GM12872 (cell line): ENCODE measurements at regions not wholly inside any gene's neighbourhood (a gene's known extent, or its start where the extent isn't known, plus 50 kb on each side); places are given as distances from the start of the nearest gene placed in this dataset.

Experiments used
- TF ChIP-seq, protein P1 (sequence below): IDR thresholded peaks from 3 replicates; pipeline ENCODE4 v1.5.1; 2011; ENCODE audit warnings: low read depth, mild to moderate bottlenecking, low read length, moderate library complexity; ENCODE audit not compliant: insufficient read depth

DNA sequence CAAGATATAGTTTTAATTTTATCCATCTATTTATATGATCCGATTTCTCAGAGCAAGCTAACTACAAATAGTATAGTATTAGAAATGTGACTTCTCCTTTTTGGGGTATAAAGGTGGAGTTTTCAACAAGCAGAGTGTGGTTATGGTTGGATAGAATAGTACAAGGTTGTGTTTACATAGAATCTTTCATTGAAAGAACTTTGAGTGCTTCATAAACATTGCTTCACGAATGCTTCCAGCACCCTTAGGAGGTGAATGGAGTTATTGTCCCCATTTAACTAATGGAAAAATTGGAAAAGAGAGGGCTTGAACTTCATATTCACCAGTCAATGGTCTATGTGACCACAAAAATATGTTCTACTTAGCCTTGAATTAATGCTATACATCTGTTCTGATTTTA lies 134.1 kb upstream of the CITED2 start:
- TF ChIP-seq, protein P1, sequence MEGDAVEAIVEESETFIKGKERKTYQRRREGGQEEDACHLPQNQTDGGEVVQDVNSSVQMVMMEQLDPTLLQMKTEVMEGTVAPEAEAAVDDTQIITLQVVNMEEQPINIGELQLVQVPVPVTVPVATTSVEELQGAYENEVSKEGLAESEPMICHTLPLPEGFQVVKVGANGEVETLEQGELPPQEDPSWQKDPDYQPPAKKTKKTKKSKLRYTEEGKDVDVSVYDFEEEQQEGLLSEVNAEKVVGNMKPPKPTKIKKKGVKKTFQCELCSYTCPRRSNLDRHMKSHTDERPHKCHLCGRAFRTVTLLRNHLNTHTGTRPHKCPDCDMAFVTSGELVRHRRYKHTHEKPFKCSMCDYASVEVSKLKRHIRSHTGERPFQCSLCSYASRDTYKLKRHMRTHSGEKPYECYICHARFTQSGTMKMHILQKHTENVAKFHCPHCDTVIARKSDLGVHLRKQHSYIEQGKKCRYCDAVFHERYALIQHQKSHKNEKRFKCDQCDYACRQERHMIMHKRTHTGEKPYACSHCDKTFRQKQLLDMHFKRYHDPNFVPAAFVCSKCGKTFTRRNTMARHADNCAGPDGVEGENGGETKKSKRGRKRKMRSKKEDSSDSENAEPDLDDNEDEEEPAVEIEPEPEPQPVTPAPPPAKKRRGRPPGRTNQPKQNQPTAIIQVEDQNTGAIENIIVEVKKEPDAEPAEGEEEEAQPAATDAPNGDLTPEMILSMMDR = no peak

DNA sequence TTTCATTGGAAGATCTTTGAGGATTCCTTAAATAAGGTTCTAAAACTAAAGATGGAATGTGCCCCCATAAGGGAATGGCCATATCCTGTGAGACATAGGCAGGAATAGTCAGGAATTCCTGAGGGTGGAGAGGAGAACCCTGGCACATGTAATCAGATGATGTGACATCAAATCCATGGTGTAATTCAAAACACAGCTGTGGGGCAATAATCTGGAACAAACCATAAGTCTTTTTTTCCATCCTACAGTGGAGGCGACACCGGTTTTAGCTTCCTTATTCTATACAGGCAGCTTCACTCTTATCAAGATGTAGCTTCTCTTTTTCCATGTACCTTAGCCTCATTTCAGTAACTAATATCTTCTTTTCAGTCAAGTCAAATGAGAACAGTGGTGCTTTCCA lies 133.6 kb upstream of the CITED2 start:
- TF ChIP-seq, protein P1 = no peak

DNA sequence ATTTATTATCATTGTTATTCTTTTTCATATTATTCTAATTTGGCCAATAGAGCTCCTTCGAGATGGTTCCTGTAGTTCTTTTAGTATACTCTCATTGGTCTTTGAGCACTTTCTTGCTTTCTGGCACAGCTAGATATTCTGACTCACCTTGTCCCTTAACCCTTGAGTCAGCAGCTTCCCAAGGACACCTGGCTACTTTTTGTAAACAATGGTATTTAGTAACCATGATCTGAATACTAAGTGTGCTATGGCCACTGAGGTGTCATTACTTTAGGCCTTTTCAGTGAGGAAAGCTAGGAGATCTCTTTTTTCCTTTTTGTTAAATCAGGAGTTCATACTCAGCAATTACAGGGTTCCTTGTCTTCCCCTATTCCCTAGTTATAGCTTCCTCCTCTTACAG lies 126.5 kb upstream of the CITED2 start:
- TF ChIP-seq, protein P1 = no peak

DNA sequence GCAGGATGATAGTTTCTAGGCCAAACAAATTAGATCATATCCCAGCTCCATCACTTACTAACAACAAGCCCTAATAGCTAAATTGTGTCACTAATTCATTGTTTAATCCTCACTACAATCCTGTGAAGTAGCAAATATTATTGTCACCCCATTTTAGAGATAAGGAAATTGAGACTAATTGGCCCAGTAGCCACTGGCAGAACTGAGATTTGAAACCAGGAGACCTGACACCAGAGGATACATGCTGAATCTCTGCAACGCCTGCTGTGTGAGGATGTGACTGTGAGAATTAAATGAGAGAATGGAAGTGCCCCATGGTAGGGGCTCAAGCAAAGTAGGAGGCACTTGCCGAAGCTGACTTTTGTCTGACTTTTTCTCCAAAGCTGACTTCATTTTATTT lies 124.3 kb upstream of the CITED2 start:
- TF ChIP-seq, protein P1 = no peak

DNA sequence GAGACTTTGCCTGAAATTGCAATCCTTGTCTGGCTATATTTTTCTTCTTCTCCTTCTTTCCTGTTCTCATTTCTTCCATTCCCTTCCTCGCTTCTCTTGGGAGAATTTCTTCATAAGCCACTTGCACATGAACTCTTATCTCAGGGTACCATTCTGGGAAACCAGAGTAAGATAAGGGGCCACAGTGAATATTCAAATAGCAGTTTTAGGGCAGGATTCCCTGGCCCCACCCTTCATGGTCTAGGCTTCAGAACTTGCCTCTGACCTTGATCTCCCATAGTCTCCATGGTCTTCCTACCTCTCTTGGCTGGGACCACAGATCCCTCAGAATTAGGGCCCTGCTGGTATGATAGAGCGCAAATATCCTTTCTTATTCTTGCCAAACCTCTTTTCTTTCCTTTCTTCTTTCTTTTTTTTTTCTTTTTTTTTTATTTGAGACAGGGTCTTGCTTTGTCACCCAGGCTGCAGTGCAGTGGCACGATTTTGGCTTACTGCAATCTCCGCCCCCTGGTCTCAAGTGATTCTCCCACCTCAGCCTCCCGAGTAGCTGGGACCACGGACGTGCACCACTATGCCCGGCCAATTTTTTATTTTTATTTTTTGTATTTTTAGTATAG lies 123.0 kb upstream of the CITED2 start:
- TF ChIP-seq, protein P1 = no peak

DNA sequence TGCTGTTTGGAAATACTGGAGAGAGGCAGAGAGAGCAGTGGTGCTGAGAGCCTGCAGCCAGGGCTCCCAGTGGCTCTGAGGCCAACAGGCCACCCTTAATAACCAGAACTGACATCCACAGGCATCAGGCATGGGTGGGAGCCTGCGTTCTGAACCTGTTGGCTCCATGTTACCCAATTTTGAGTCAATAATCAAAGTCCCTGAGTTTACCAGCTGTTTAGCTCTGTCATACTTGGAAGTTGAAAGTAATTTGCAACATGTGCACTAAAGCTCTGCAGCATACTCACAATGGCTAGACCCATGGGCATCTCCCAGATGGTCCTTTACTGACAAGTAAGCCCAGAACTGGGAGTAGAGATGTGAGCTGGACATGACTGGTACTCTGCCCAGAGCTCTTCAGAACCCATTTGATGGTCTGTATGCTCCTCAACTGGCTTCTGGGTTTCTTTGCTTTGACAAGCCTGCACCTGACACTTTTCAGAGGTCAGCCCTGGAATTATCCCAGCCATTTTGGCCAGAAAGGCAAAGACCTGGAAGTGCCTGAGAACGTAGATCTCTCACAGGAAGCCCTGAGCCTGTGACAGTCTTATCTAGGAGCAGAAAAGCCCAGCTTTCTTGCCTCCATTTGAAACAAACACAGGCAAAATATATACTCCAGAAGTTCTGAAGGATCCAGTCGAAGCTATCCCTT lies 122.4 kb upstream of the CITED2 start:
- TF ChIP-seq, protein P1 = no peak

DNA sequence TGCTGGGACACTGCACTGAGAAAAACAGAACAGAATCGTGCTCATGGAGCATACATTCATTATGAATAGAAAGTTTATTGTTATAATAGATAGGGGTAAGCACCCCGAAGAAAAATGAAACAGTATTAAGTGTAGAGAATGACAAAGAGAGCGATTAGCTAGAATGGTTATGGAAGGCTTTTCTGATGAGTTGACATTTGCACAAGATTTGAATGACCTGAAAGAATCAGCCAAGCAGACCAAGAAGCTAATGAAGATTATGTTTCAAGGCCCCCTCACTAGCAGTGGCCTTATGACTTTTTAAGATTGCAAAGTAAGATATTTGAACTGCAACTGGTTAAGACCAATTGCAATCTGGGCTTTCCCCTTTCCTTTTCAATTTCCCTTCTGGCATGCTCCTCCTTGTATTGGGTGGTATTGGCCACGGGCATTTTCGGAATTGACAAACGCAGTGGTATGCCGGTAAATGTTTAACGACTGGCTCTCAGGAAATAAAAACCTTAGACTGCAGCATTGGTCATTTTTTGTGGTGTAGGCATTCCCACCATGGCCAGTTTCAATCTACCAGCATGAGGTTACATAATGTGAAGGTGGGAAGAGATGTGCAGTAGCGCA lies 120.0 kb upstream of the CITED2 start:
- TF ChIP-seq, protein P1 = no peak
